Vagina (tissue), 2 donors: ENCODE measurements at regions not wholly inside any gene's neighbourhood (a gene's known extent, or its start where the extent isn't known, plus 50 kb on each side); places are given as distances from the start of the nearest gene placed in this dataset.

Experiments used
- POLR2A ChIP-seq, 2 donors: fragments of 450-650 bp; IDR thresholded peaks; one replicate each; pipeline ENCODE4 v1.6.1; 2017; ENCODE audit warnings: antibody characterized with exemption in 2 of 2, mild to moderate bottlenecking in 2 of 2, moderate library complexity in 2 of 2
- POLR2AphosphoS5 ChIP-seq, 2 donors: sonication (generic); formaldehyde crosslinking; IDR thresholded peaks; one replicate each; pipeline ENCODE4 v1.9.0; 2017; ENCODE audit warnings: antibody characterized with exemption in 2 of 2, mild to moderate bottlenecking in 2 of 2, low read depth in 1 of 2; ENCODE audit not compliant: insufficient read depth in 1 of 2
- TF ChIP-seq, protein P1 (sequence below), 3 experiments: fragments of 450-650 bp in 2 of 3; fragments of 200-600 bp in 1 of 3; sonication (generic) in 1 of 3; IDR thresholded peaks; one replicate each; pipeline ENCODE4 v1.5.1; 2017 to 2019; ENCODE audit warnings: antibody characterized with exemption in 3 of 3, mild to moderate bottlenecking in 2 of 3, moderate library complexity in 2 of 3

DNA sequence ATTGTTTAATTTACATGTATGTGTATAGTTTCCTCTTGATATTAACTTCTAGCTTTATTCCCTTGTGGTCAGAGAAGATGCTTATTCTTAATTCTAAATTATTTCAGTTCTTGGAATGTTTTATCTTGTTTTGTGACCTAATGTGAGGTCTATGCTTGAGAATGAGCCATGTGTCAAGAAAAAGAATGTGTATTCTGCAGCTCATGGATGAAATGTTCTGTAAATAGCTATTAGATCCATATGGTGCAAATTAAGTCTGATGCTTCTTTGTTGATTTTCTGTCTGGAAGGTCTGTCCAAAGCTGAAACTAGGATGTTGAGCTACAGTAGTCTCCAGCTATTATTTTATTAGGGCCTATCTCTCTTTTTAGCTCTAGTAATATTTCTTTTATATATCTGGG, 187.3 kb upstream of the RASGEF1B start:
- TF ChIP-seq, protein P1, sequence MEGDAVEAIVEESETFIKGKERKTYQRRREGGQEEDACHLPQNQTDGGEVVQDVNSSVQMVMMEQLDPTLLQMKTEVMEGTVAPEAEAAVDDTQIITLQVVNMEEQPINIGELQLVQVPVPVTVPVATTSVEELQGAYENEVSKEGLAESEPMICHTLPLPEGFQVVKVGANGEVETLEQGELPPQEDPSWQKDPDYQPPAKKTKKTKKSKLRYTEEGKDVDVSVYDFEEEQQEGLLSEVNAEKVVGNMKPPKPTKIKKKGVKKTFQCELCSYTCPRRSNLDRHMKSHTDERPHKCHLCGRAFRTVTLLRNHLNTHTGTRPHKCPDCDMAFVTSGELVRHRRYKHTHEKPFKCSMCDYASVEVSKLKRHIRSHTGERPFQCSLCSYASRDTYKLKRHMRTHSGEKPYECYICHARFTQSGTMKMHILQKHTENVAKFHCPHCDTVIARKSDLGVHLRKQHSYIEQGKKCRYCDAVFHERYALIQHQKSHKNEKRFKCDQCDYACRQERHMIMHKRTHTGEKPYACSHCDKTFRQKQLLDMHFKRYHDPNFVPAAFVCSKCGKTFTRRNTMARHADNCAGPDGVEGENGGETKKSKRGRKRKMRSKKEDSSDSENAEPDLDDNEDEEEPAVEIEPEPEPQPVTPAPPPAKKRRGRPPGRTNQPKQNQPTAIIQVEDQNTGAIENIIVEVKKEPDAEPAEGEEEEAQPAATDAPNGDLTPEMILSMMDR (IDR thresholded peaks at IDR 0.05), result no peak
- no peak for TF ChIP-seq POLR2AphosphoS5 (IDR thresholded peaks at IDR 0.05; ENCODE audit: insufficient read depth in 1 of 2, low read depth in 1 of 2)
- no peak for TF ChIP-seq POLR2A (IDR thresholded peaks at IDR 0.05)
